A673 (cell line): ENCODE measurements at regions not wholly inside any gene's neighbourhood (a gene's known extent, or its start where the extent isn't known, plus 50 kb on each side); places are given as distances from the start of the nearest gene placed in this dataset.

ENCODE experiments used
- BruUV-seq: library from RNA; stranded (reverse); fragments of 400-500 nt; replicated peaks from 2 replicates; lab custom pipeline; 2021; lab: Mats Ljungman, UMichigan
- CTCF ChIA-PET: fragments of 300-600 bp; sonication (Branson Sonifier 250); formaldehyde crosslinking; loops from one replicate; lab custom pipeline; 2022; ENCODE audit warnings: antibody characterized with exemption; lab: Charles Lee
- POLR2A ChIA-PET: fragments of 300-600 bp; sonication (Branson Sonifier 250); formaldehyde crosslinking; loops from one replicate; lab custom pipeline; 2022; ENCODE audit warnings: antibody characterized with exemption; ENCODE audit not compliant: low non-redundant PET; lab: Charles Lee
- DNase-seq: peaks from one replicate; pipeline ENCODE4 v3.0.0-alpha.2; 2015; ENCODE audit warnings: low spot score
- H3K27ac ChIP-seq: fragments of 200-600 bp; sonication (generic); 2 replicates; pipeline ENCODE4 v1.5.1; 2016; ENCODE audit warnings: mixed run types, low read depth, mild to moderate bottlenecking, mixed read lengths, antibody characterized with exemption, low read length; ENCODE audit not compliant: poor library complexity, severe bottlenecking
- H3K27me3 ChIP-seq: fragments of 200-600 bp; sonication (generic); replicated peaks from 2 replicates; pipeline ENCODE4 v1.6.1; 2017; ENCODE audit warnings: mixed run types, low read depth, mild to moderate bottlenecking, mixed read lengths, antibody characterized with exemption, low read length; ENCODE audit not compliant: insufficient read depth, poor library complexity
- H3K36me3 ChIP-seq: fragments of 200-600 bp; sonication (generic); 2 replicates; pipeline ENCODE4 v1.6.1; 2016; ENCODE audit warnings: mixed run types, mild to moderate bottlenecking, mixed read lengths, antibody characterized with exemption, low read length; ENCODE audit not compliant: insufficient read depth, poor library complexity, severe bottlenecking
- H3K4me1 ChIP-seq: fragments of 200-600 bp; sonication (generic); 2 replicates; pipeline ENCODE4 v1.6.1; 2017; ENCODE audit warnings: mixed run types, mild to moderate bottlenecking, mixed read lengths, antibody characterized with exemption, low read length; ENCODE audit not compliant: insufficient read depth, poor library complexity, severe bottlenecking
- H3K4me3 ChIP-seq: fragments of 200-600 bp; sonication (generic); 2 replicates; pipeline ENCODE4 v1.5.1; 2016; ENCODE audit warnings: low read depth, mixed run types, mild to moderate bottlenecking, mixed read lengths, low read length; ENCODE audit not compliant: poor library complexity, severe bottlenecking
- H3K9me3 ChIP-seq: fragments of 200-600 bp; sonication (generic); 2 replicates; pipeline ENCODE4 v1.6.1; 2016; ENCODE audit warnings: mixed run types, low read depth, mild to moderate bottlenecking, mixed read lengths, antibody characterized with exemption, low read length; ENCODE audit not compliant: poor library complexity, severe bottlenecking
- CTCF ChIP-seq: fragments of 300-800, 200-600 bp; sonication (generic); conservative IDR thresholded peaks from 2 replicates; pipeline ENCODE4 v1.5.1; 2017; ENCODE audit warnings: low read depth, mild to moderate bottlenecking, antibody characterized with exemption, low read length, moderate library complexity, mixed read lengths
- EZH2 ChIP-seq: fragments of 200-600 bp; sonication (generic); IDR thresholded peaks from 2 replicates; pipeline ENCODE4 v1.6.1; 2017; ENCODE audit warnings: borderline replicate concordance, low read depth, mild to moderate bottlenecking, mixed read lengths, antibody characterized with exemption, low read length; ENCODE audit not compliant: poor library complexity, severe bottlenecking
- intact Hi-C: fragments of 100-400 bp; cut with micrococcal nuclease; formaldehyde crosslinking; loops from one replicate; pipeline ENCODE4 v1.10.0; 2022; ENCODE audit not compliant: unreplicated experiment

DNA sequence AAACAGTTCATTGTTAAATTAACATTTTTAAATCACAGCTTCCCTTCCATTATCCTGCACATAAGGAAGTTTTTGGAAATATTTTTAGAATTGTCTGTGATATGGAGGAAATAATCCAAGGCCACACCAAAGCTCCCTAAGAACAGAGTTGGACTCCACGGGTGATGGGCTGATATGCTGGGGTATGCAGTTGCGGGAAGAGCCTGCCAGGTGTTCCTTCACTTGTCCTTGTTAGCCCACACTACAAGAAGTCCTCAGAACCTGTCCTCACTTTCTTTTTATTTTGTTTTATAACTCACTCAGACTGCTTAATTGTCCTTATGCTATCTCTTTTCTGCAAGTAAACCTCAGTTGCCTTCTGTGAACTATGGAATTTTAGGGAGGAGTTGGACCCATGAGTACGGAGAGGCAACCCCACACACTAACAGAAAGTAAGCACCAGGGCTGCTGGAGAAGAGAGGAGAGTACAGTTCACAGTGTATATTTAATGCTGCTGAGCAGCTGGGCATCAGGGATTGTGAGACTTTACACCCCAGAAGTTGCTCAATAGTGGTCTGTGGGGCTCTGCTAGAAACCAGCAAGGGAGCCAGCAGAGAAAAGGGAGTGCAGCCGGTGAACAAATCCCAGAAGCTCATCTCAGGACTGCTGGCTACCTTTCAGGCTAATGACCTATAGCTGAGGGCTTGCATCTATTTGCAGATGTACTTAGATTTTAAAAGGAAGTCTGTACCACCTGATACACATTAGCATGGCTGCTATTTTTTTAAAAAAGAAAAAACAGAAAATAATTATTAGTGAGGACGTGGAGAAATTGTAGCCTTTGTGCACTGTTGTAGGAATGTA is 64.6 kb upstream of the FOXN2 start:
- Histone ChIP-seq H3K27ac (no peak overlapping the region), H3K36me3 (no peaks in the 10 kb centered on the region), H3K27me3 (no peaks in the 10 kb centered on the region), H3K4me1 (no peaks in the 10 kb centered on the region), H3K9me3 (no peaks in the 10 kb centered on the region), H3K4me3 (no peak overlapping the region)
- POLR2A ChIA-PET = no interaction called here
- DNase-seq = no peak
- CTCF ChIA-PET = no interaction called here
- intact Hi-C loops = no loop called here
- no TSS peak for BruUV-seq
- TF ChIP-seq CTCF (no peak), EZH2 (no peak)

GRCh38 chr2:48250474-48250844 is 64.0 kb upstream of the FOXN2 start:
- no peaks in the 10 kb centered on the region for H3K9me3 ChIP-seq
- H3K4me3 ChIP-seq = no peak overlapping the region
- H3K36me3 ChIP-seq = no peaks in the 10 kb centered on the region
- POLR2A ChIA-PET = no interaction called here
- BruUV-seq = no TSS peak
- H3K4me1 ChIP-seq = no peaks in the 10 kb centered on the region
- CTCF ChIA-PET = no interaction called here
- DNase-seq = no peak
- intact Hi-C loops = no loop called here
- H3K27me3 ChIP-seq = no peaks in the 10 kb centered on the region
- TF ChIP-seq EZH2 (no peak), CTCF (no peak)
- H3K27ac ChIP-seq = no peak overlapping the region

- intact Hi-C loops = no loop called here
- no peaks in the 10 kb centered on the region for H3K36me3 ChIP-seq
- TF ChIP-seq EZH2 = no peak
- no peak for TF ChIP-seq CTCF
- H3K4me3 ChIP-seq = no peak overlapping the region
- H3K4me1 ChIP-seq = no peaks in the 10 kb centered on the region
- no TSS peak for BruUV-seq
- no peak overlapping the region for H3K27ac ChIP-seq
- H3K27me3 ChIP-seq = no peaks in the 10 kb centered on the region
- CTCF ChIA-PET = no interaction called here
- no peak for DNase-seq
- H3K9me3 ChIP-seq = no peaks in the 10 kb centered on the region
- POLR2A ChIA-PET = no interaction called here
Measured at GRCh38 chr2:48250943-48251342, 63.5 kb upstream of the FOXN2 start.
